Hippocampal formation (tissue), 2 donors: ENCODE measurements at regions not wholly inside any gene's neighbourhood (a gene's known extent, or its start where the extent isn't known, plus 50 kb on each side); places are given as distances from the start of the nearest gene placed in this dataset.

ENCODE experiments used
- DNase-seq, 2 donors: peaks; one replicate each; lab custom pipeline; 2025; lab: John Stamatoyannopoulos, UW

GRCh38 chr7:124330731-124331407 lies 298.0 kb upstream of the TMEM229A start:
- DNase-seq, result no peak

GRCh38 chr7:124328774-124329173 lies 295.9 kb upstream of the TMEM229A start:
- no peak for DNase-seq

- DNase-seq, result no peak
These were observed 291.4 kb upstream of the TMEM229A start for GRCh38 chr7:124324262-124324661.

- no peak for DNase-seq
These were observed 290.7 kb upstream of the TMEM229A start for GRCh38 chr7:124323597-124323996.

GRCh38 chr7:124322561-124322960 lies 289.7 kb upstream of the TMEM229A start:
- DNase-seq, result no peak

GRCh38 chr7:124318721-124319450 lies 286.0 kb upstream of the TMEM229A start:
- no peak for DNase-seq

GRCh38 chr7:124310934-124311390 lies 278.1 kb upstream of the TMEM229A start:
- no peak for DNase-seq

GRCh38 chr7:124308384-124308783 lies 275.5 kb upstream of the TMEM229A start:
- DNase-seq, result no peak

- no peak for DNase-seq
These were observed 262.4 kb upstream of the TMEM229A start for GRCh38 chr7:124295289-124295688.

GRCh38 chr7:124284937-124285336 lies 252.1 kb upstream of the TMEM229A start:
- DNase-seq, result no peak

GRCh38 chr7:124276005-124276622 lies 243.2 kb upstream of the TMEM229A start:
- DNase-seq, result no peak

- no peak for DNase-seq
These were observed 242.5 kb upstream of the TMEM229A start for GRCh38 chr7:124275411-124275810.

- no peak for DNase-seq
These were observed 236.9 kb upstream of the TMEM229A start for GRCh38 chr7:124269774-124270173.

- DNase-seq, result no peak
These were observed 234.3 kb upstream of the TMEM229A start for GRCh38 chr7:124267154-124267553.

- no peak for DNase-seq
These were observed 230.5 kb upstream of the TMEM229A start for GRCh38 chr7:124263232-124263827.

GRCh38 chr7:124261710-124262109 lies 228.8 kb upstream of the TMEM229A start:
- DNase-seq, result no peak

- no peak for DNase-seq
These were observed 224.9 kb upstream of the TMEM229A start for GRCh38 chr7:124257638-124258308.

- DNase-seq, result no peak
These were observed 222.3 kb upstream of the TMEM229A start for GRCh38 chr7:124255041-124255655.

GRCh38 chr7:124254396-124254795 lies 221.5 kb upstream of the TMEM229A start:
- no peak for DNase-seq

GRCh38 chr7:124251636-124252035 lies 218.8 kb upstream of the TMEM229A start:
- no peak for DNase-seq

- DNase-seq, result no peak
These were observed 217.6 kb upstream of the TMEM229A start for GRCh38 chr7:124250297-124251034.
